BE2C (cell line): ENCODE measurements at regions not wholly inside any gene's neighbourhood (a gene's known extent, or its start where the extent isn't known, plus 50 kb on each side); places are given as distances from the start of the nearest gene placed in this dataset.
A peak's percentile ranks its signal among the peaks of the same experiment; 100 is the strongest.

Experiments
- DNase-seq: peaks from one replicate; pipeline ENCODE4 v3.0.0-alpha.2; 2020
- H3K27me3 ChIP-seq: fragments of 250-450 bp; sonication (Bioruptor Pico); 2 replicates; pipeline ENCODE4 v1.5.1; 2020; ENCODE audit warnings: mild to moderate bottlenecking
- H3K36me3 ChIP-seq: fragments of 250-450 bp; sonication (Bioruptor Pico); 2 replicates; pipeline ENCODE4 v1.5.1; 2020; ENCODE audit warnings: mild to moderate bottlenecking
- H3K4me1 ChIP-seq: fragments of 250-450 bp; sonication (Bioruptor Pico); 2 replicates; pipeline ENCODE4 v1.5.1; 2020
- H3K4me3 ChIP-seq: 2 replicates; pipeline ENCODE4 v1.5.1; 2011; ENCODE audit warnings: low read depth, low read length
- H3K9me3 ChIP-seq: fragments of 250-450 bp; sonication (Bioruptor Pico); 2 replicates; pipeline ENCODE4 v1.5.1; 2020
- TF ChIP-seq, protein P1 (sequence below): IDR thresholded peaks from 2 replicates; pipeline ENCODE4 v1.5.1; 2012; ENCODE audit warnings: mild to moderate bottlenecking, low read depth, low read length

DNA sequence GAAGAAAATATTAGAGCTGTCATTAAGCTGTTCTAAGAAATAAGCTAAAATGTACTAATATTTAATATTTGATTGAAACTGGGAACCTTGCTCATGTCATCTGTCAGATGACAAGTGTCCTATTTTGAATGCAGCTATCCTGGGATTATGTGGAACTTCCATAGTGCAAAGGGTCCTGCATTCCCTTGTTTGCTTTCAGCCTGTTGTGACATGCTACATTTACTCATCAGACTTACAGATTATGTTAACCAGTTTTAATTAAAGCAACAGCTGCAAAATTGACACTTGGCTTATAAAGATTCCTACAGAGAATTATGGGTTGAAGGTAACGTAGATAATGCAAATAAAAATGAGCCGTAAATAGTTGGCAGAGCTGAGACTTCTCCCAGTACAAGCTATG, 458.4 kb upstream of the RGS6 start:
- Histone ChIP-seq H3K9me3 (no peaks in the 10 kb centered on the region), H3K36me3 (no peaks in the 10 kb centered on the region), H3K27me3 (no peaks in the 10 kb centered on the region), H3K4me1 (peaks cover 20% of the 10 kb centered on the region; the same call in 1 of the 2 replicates), H3K4me3 (no peak overlapping the region)
- TF ChIP-seq, protein P1, sequence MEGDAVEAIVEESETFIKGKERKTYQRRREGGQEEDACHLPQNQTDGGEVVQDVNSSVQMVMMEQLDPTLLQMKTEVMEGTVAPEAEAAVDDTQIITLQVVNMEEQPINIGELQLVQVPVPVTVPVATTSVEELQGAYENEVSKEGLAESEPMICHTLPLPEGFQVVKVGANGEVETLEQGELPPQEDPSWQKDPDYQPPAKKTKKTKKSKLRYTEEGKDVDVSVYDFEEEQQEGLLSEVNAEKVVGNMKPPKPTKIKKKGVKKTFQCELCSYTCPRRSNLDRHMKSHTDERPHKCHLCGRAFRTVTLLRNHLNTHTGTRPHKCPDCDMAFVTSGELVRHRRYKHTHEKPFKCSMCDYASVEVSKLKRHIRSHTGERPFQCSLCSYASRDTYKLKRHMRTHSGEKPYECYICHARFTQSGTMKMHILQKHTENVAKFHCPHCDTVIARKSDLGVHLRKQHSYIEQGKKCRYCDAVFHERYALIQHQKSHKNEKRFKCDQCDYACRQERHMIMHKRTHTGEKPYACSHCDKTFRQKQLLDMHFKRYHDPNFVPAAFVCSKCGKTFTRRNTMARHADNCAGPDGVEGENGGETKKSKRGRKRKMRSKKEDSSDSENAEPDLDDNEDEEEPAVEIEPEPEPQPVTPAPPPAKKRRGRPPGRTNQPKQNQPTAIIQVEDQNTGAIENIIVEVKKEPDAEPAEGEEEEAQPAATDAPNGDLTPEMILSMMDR = no peak
- no peak for DNase-seq

GRCh38 chr14:71474301-71475265, 457.6 kb upstream of the RGS6 start:
- Histone ChIP-seq H3K27me3 (no peaks in the 10 kb centered on the region), H3K4me1 (peaks cover 20% of the 10 kb centered on the region; the same call in 1 of the 2 replicates), H3K36me3 (no peaks in the 10 kb centered on the region), H3K4me3 (no peak overlapping the region), H3K9me3 (no peaks in the 10 kb centered on the region)
- TF ChIP-seq, protein P1 = no peak
- DNase-seq = peak; percentile 22

GRCh38 chr14:71475916-71476315, 456.3 kb upstream of the RGS6 start:
- Histone ChIP-seq H3K36me3 (no peaks in the 10 kb centered on the region), H3K4me3 (no peak overlapping the region), H3K9me3 (no peaks in the 10 kb centered on the region), H3K27me3 (no peaks in the 10 kb centered on the region), H3K4me1 (peaks cover 20% of the 10 kb centered on the region; the same call in 1 of the 2 replicates)
- no peak for DNase-seq
- TF ChIP-seq, protein P1 = no peak

- peaks cover 16% of the 10 kb centered on the region; the same call in 1 of the 2 replicates for H3K4me1 ChIP-seq
- DNase-seq = no peak
- TF ChIP-seq, protein P1 = no peak
Measured at GRCh38 chr14:71478542-71478941, 453.7 kb upstream of the RGS6 start.

GRCh38 chr14:71481021-71481654, 451.1 kb upstream of the RGS6 start:
- Histone ChIP-seq H3K4me3 (no peak overlapping the region), H3K27me3 (no peaks in the 10 kb centered on the region), H3K9me3 (no peaks in the 10 kb centered on the region), H3K4me1 (no peaks in the 10 kb centered on the region), H3K36me3 (no peaks in the 10 kb centered on the region)
- TF ChIP-seq, protein P1 = no peak
- no peak for DNase-seq

More at GRCh38 chr14:71478542-71478941, 453.7 kb upstream of the RGS6 start:
- no peaks in the 10 kb centered on the region for H3K9me3 ChIP-seq
- no peak overlapping the region for H3K4me3 ChIP-seq
- no peaks in the 10 kb centered on the region for H3K36me3 ChIP-seq
- no peaks in the 10 kb centered on the region for H3K27me3 ChIP-seq
